ENCODE measurements at regions not wholly inside any gene's neighbourhood (a gene's known extent, or its start where the extent isn't known, plus 50 kb on each side); places are given as distances from the start of the nearest gene placed in this dataset.

DNA sequence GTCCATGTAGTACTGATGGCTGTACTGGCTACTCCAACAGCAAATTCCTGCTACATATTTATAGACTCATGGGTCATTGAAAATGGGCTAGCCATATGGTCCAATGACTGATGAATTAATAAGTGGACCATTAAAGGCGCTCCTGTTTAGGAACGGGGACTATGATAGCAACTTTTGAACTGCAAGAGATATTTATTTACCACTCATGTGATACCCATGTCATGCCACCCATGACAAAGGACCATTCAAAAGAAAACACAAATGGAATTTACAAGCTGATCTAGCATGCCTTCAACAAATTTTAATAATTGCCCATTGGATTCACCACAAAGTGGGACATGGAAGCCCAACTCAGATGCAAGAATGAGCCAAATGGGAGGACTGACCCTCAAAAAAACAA lies 240.0 kb upstream of the GALNTL6 start:
- TF ChIP-seq RBM25 (IDR thresholded peaks at IDR 0.05; ENCODE audit: low read depth, low read length, severe bottlenecking) (no peak), TCF7L2 (IDR thresholded peaks at IDR 0.05; ENCODE audit: low read depth, low read length) (no peak), PML (IDR thresholded peaks at IDR 0.05; ENCODE audit: low read length) (no peak), ZBTB1 (CRISPR knock-in tag; IDR thresholded peaks at IDR 0.05; ENCODE audit: borderline replicate concordance, low read depth) (no peak), TBL1XR1 (IDR thresholded peaks at IDR 0.05; ENCODE audit: low read length in 2 of 2) (no peak), FOS (IDR thresholded peaks at IDR 0.05; ENCODE audit: extremely low read depth, insufficient read length) (no peak), PRPF4 (IDR thresholded peaks at IDR 0.05; ENCODE audit: insufficient read depth, low read depth, low read length, poor library complexity, severe bottlenecking) (no peak)

All from K562 (cell line).